Loucy (cell line): ENCODE measurements at regions not wholly inside any gene's neighbourhood (a gene's known extent, or its start where the extent isn't known, plus 50 kb on each side); places are given as distances from the start of the nearest gene placed in this dataset.

Experiments
- H2AFZ ChIP-seq: fragments of 200-600 bp; sonication (generic); 2 replicates; pipeline ENCODE4 v1.6.0; 2016; ENCODE audit warnings: antibody characterized with exemption, mild to moderate bottlenecking, low read length, moderate library complexity
- H3F3A ChIP-seq: fragments of 200-600 bp; 2 replicates; pipeline ENCODE4 v1.6.0; 2016; ENCODE audit warnings: antibody characterized with exemption, low read depth, mild to moderate bottlenecking
- H3K27me3 ChIP-seq: fragments of 200-600 bp; sonication (generic); 2 replicates; pipeline ENCODE4 v1.6.1; 2014; ENCODE audit warnings: low read length, mild to moderate bottlenecking; ENCODE audit not compliant: insufficient read depth, poor library complexity, severe bottlenecking
- H3K36me3 ChIP-seq: fragments of 200-600 bp; sonication (generic); 2 replicates; pipeline ENCODE4 v1.6.1; 2016; ENCODE audit warnings: low read length; ENCODE audit not compliant: insufficient read depth
- H3K4me1 ChIP-seq: fragments of 200-600 bp; sonication (generic); 2 replicates; pipeline ENCODE4 v1.5.1; 2014; ENCODE audit warnings: low read length, mild to moderate bottlenecking; ENCODE audit not compliant: insufficient read depth, poor library complexity, severe bottlenecking
- H3K4me2 ChIP-seq: fragments of 200-600 bp; sonication (generic); 2 replicates; pipeline ENCODE4 v1.6.0; 2014; ENCODE audit warnings: antibody characterized with exemption, low read length, low read depth, mild to moderate bottlenecking; ENCODE audit not compliant: poor library complexity, severe bottlenecking
- H3K4me3 ChIP-seq: fragments of 200-600 bp; sonication (generic); 2 replicates; pipeline ENCODE4 v1.5.1; 2014; ENCODE audit warnings: low read length, mild to moderate bottlenecking, mixed read lengths; ENCODE audit not compliant: poor library complexity, severe bottlenecking
- H3K79me2 ChIP-seq: fragments of 200-600 bp; sonication (generic); 2 replicates; pipeline ENCODE4 v1.6.1; 2014; ENCODE audit warnings: low read length; ENCODE audit not compliant: insufficient read depth
- H3K9ac ChIP-seq: fragments of 200-600 bp; sonication (generic); 2 replicates; pipeline ENCODE4 v1.6.0; 2014; ENCODE audit warnings: mild to moderate bottlenecking, low read depth, low read length, moderate library complexity; ENCODE audit not compliant: poor library complexity, severe bottlenecking
- H3K9me2 ChIP-seq: fragments of 200-600 bp; sonication (generic); replicated peaks from 2 replicates; pipeline ENCODE4 v1.6.1; 2016; ENCODE audit warnings: low read depth, low read length, mixed read lengths
- H3K9me3 ChIP-seq: fragments of 200-600 bp; sonication (generic); 2 replicates; pipeline ENCODE4 v1.6.1; 2014; ENCODE audit warnings: mild to moderate bottlenecking, antibody characterized with exemption, low read length, low read depth; ENCODE audit not compliant: insufficient read depth
- H4K20me1 ChIP-seq: fragments of 200-600 bp; sonication (generic); 2 replicates; pipeline ENCODE4 v1.6.0; 2014; ENCODE audit warnings: antibody characterized with exemption, low read length, mild to moderate bottlenecking; ENCODE audit not compliant: insufficient read depth, poor library complexity, severe bottlenecking
- EZH2phosphoT487 ChIP-seq: fragments of 200-600 bp; IDR thresholded peaks from 2 replicates; pipeline ENCODE4 v1.6.1; 2018; ENCODE audit warnings: antibody characterized with exemption, mild to moderate bottlenecking, moderate library complexity, borderline replicate concordance
- TF ChIP-seq, protein P1 (sequence below): fragments of 200-600 bp; sonication (generic); conservative IDR thresholded peaks from 2 replicates; pipeline ENCODE4 v1.5.1; 2014; ENCODE audit warnings: mild to moderate bottlenecking, antibody characterized with exemption, low read length

DNA sequence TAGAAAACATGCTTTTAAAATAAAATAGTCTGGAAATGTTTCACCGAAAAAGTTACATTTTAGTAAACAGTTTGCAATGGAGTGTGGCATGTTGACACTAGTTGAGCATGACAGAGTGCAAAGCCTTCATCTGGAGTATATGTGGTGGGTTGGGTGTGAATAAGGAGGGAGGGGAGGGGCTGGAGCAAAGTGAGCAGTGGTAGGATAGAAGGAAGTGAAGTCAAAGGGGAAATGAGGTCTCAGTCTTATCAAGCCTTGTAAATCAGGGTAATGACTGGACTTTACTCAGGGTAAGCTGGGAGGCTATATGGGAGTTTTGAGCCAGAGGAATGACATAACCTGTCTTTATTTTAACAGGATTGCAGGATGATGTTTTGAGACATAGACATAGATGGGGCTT, 222.8 kb downstream of the PCDH20 start:
- Histone ChIP-seq H2AFZ (no peak overlapping the region), H3K9me3 (no peaks in the 10 kb centered on the region), H3K79me2 (no peaks in the 10 kb centered on the region)

DNA sequence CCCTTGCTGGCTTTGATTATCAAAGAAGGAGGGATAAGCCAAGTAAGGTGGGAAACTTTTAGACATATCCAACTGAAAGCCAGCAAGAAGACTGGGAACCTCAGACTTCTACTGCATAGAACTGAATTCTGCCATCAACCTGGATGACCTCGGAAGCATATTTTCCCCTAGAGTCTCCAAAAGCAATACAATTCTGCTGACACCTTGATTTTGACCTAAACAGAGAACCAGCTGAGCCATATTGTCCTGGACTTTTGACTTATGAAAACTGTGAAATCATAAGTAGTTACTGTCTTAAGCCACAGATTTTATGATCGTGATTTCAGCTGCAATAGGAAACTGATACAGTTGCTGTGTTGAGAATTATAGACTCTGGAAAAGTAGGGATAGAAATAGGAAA, 227.6 kb downstream of the PCDH20 start:
- Histone ChIP-seq H3K4me1 (no peaks in the 10 kb centered on the region), H3K36me3 (no peaks in the 10 kb centered on the region), H3K27me3 (no peaks in the 10 kb centered on the region), H3K9me2 (0 out of 2 replicates have a peak, but pooled peaks cover 4% of the 10 kb centered on the region), H3K9me3 (no peaks in the 10 kb centered on the region), H3K79me2 (no peaks in the 10 kb centered on the region), H4K20me1 (no peaks in the 10 kb centered on the region), H3K9ac (no peak overlapping the region), H3F3A (no peaks in the 10 kb centered on the region), H3K4me3 (no peak overlapping the region), H3K4me2 (no peak overlapping the region), H2AFZ (no peak overlapping the region)
- TF ChIP-seq, protein P1, sequence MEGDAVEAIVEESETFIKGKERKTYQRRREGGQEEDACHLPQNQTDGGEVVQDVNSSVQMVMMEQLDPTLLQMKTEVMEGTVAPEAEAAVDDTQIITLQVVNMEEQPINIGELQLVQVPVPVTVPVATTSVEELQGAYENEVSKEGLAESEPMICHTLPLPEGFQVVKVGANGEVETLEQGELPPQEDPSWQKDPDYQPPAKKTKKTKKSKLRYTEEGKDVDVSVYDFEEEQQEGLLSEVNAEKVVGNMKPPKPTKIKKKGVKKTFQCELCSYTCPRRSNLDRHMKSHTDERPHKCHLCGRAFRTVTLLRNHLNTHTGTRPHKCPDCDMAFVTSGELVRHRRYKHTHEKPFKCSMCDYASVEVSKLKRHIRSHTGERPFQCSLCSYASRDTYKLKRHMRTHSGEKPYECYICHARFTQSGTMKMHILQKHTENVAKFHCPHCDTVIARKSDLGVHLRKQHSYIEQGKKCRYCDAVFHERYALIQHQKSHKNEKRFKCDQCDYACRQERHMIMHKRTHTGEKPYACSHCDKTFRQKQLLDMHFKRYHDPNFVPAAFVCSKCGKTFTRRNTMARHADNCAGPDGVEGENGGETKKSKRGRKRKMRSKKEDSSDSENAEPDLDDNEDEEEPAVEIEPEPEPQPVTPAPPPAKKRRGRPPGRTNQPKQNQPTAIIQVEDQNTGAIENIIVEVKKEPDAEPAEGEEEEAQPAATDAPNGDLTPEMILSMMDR = no peak
- no peak for TF ChIP-seq EZH2phosphoT487

More for the DNA sequence above, 222.8 kb downstream of the PCDH20 start:
- Histone ChIP-seq H3K27me3 (no peaks in the 10 kb centered on the region), H3K36me3 (no peaks in the 10 kb centered on the region), H4K20me1 (no peaks in the 10 kb centered on the region), H3K9me2 (0 out of 2 replicates have a peak, but pooled peaks cover 4% of the 10 kb centered on the region), H3K4me3 (no peak overlapping the region), H3F3A (no peaks in the 10 kb centered on the region), H3K9ac (no peak overlapping the region), H3K4me1 (no peaks in the 10 kb centered on the region), H3K4me2 (no peak overlapping the region)
- TF ChIP-seq, protein P1 = no peak
- no peak for TF ChIP-seq EZH2phosphoT487

DNA sequence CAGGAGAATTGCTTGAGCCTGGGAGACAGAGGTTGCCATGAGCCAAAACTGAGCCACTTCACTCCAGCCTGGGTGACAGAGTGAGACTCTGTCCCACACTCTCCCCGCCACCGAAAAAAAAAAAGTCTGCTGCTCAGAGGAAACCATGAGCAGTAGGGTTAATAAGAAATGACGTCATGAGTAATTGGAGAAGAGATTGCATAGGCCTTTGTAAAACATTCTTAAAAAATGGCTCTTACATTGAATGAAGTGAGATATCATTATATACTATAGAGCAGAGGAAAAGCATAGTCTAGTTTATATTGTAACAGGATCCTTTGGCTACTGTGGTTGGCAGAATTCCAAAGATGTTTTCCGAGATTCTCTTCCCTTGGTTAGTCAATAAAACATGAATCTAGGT, 228.2 kb downstream of the PCDH20 start:
- H2AFZ ChIP-seq = no peak overlapping the region
- no peaks in the 10 kb centered on the region for H3K4me1 ChIP-seq
- H3K4me2 ChIP-seq = no peak overlapping the region
- no peak overlapping the region for H3K4me3 ChIP-seq
- H3K79me2 ChIP-seq = no peaks in the 10 kb centered on the region
- TF ChIP-seq, protein P1 = no peak
- TF ChIP-seq EZH2phosphoT487 = no peak
- no peaks in the 10 kb centered on the region for H3K36me3 ChIP-seq
- H4K20me1 ChIP-seq = no peaks in the 10 kb centered on the region
- no peaks in the 10 kb centered on the region for H3K9me3 ChIP-seq
- H3K9ac ChIP-seq = no peak overlapping the region
- no peaks in the 10 kb centered on the region for H3F3A ChIP-seq
- H3K9me2 ChIP-seq = 0 out of 2 replicates have a peak, but pooled peaks cover 4% of the 10 kb centered on the region
- no peaks in the 10 kb centered on the region for H3K27me3 ChIP-seq
